Ishikawa (cell line): ENCODE measurements at regions not wholly inside any gene's neighbourhood (a gene's known extent, or its start where the extent isn't known, plus 50 kb on each side); places are given as distances from the start of the nearest gene placed in this dataset.

Experiments used
- EP300 ChIP-seq: IDR thresholded peaks from 2 replicates; pipeline ENCODE4 v1.6.1; 2012; ENCODE audit warnings: borderline replicate concordance
- ZBTB7A ChIP-seq: IDR thresholded peaks from 2 replicates; pipeline ENCODE4 v1.6.1; 2012; ENCODE audit warnings: low read depth

DNA sequence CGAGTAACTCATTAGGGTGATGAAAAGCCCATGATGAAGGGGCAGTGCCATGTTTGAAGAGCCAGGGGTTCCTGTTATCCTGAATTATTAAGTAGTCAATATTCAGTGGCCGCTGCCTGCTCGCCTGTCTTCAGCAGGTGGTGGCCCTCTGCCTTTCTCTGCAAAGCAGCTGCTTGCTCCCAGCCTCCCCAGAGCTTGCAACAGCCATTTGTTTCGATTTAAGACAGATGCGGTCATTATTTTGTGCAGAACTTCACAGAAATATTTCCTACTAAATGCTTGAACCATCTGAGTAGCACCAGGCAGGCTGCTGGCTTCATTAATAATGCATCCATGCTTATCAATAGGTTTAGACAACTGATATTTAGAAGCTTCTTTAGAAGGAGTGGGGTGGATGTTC lies 104.3 kb upstream of the TTC29 start:
- no peak for TF ChIP-seq EP300
- no peak for TF ChIP-seq ZBTB7A
